Ishikawa (cell line): ENCODE measurements at regions not wholly inside any gene's neighbourhood (a gene's known extent, or its start where the extent isn't known, plus 50 kb on each side); places are given as distances from the start of the nearest gene placed in this dataset.

Source experiments
- EP300 ChIP-seq: IDR thresholded peaks from 2 replicates; pipeline ENCODE4 v1.6.1; 2012; ENCODE audit warnings: borderline replicate concordance
- FOXM1 ChIP-seq: IDR thresholded peaks from 2 replicates; pipeline ENCODE4 v1.6.1; 2012; ENCODE audit warnings: low read depth, borderline replicate concordance
- MAX ChIP-seq: IDR thresholded peaks from 2 replicates; pipeline ENCODE4 v1.6.1; 2012
- REST ChIP-seq: IDR thresholded peaks from 2 replicates; pipeline ENCODE4 v1.6.1; 2012; ENCODE audit warnings: low read depth, mild to moderate bottlenecking
- TAF1 ChIP-seq: IDR thresholded peaks from 2 replicates; pipeline ENCODE4 v1.6.1; 2012; ENCODE audit warnings: low read depth, mild to moderate bottlenecking
- TEAD4 ChIP-seq: IDR thresholded peaks from 2 replicates; pipeline ENCODE4 v1.6.1; 2012
- USF1 ChIP-seq: IDR thresholded peaks from 2 replicates; pipeline ENCODE4 v1.6.1; 2012
- YY1 ChIP-seq: IDR thresholded peaks from 2 replicates; pipeline ENCODE4 v1.6.1; 2012; ENCODE audit warnings: low read depth

GRCh38 chr11:134478611-134479010 is 66.6 kb upstream of the B3GAT1 start:
- no peak for TF ChIP-seq EP300
- TF ChIP-seq FOXM1: no peak
- no peak for TF ChIP-seq MAX
- TF ChIP-seq REST: no peak
- TF ChIP-seq USF1: no peak
- TF ChIP-seq TAF1: no peak
- TF ChIP-seq YY1: no peak
- no peak for TF ChIP-seq TEAD4
